Adrenal gland (tissue), 9 donors: ENCODE measurements at regions not wholly inside any gene's neighbourhood (a gene's known extent, or its start where the extent isn't known, plus 50 kb on each side); places are given as distances from the start of the nearest gene placed in this dataset.

ENCODE experiments used
- DNase-seq, 7 donors: peaks; one replicate each; pipeline ENCODE4 v3.0.0-alpha.2; 2019 to 2020
- H3K27ac ChIP-seq, 5 donors: fragments of 200-600 bp; sonication (generic) in 4 of 5; 1 replicate in 3 of 5; 2 replicates in 2 of 5; pipeline versions ENCODE4 v1.5.1 to v1.8.0; 2016 to 2020; ENCODE audit warnings: mild to moderate bottlenecking in 1 of 5
- H3K27me3 ChIP-seq: fragments of 200-600 bp; 2 replicates; pipeline ENCODE4 v1.8.0; 2021
- H3K36me3 ChIP-seq, 2 donors: fragments of 200-600 bp; replicated peaks in 1 of 2; 1 replicate in 1 of 2; 2 replicates in 1 of 2; pipeline versions ENCODE4 v1.5.1 to v1.8.0; 2018 to 2022
- H3K4me1 ChIP-seq, 2 donors: fragments of 200-600 bp; replicated peaks in 1 of 2; 1 replicate in 1 of 2; 2 replicates in 1 of 2; pipeline versions ENCODE4 v1.5.1 to v1.8.0; 2018 to 2021
- H3K4me3 ChIP-seq, 4 donors: fragments of 200-600 bp; sonication (generic) in 3 of 4; one replicate each; pipeline ENCODE4 v1.5.1; 2016 to 2018
- H3K9me3 ChIP-seq, 3 donors: fragments of 200-600 bp; sonication (generic) in 1 of 3; replicated peaks in 1 of 3; 1 replicate in 2 of 3; 2 replicates in 1 of 3; pipeline versions ENCODE4 v1.5.1 to v1.8.0; 2016 to 2021
- POLR2A ChIP-seq, 2 donors: fragments of 450-650 bp; IDR thresholded peaks; one replicate each; pipeline ENCODE4 v1.6.1; 2017; ENCODE audit warnings: antibody characterized with exemption in 2 of 2, mild to moderate bottlenecking in 2 of 2, moderate library complexity in 1 of 2
- WGBS, 4 donors: extraction: QIAGEN DNeasy Blood & Tissue Kit in 2 of 4; methylation state at CpG; one replicate each; pipeline versions ENCODE4 v1.1.5 to v1.1.7; 2013 to 2017; 5-methylcytosine and 5-hydroxymethylcytosine counted together
- intact Hi-C, 2 donors: fragments of 100-400 bp; cut with DNase I; formaldehyde crosslinking; loops; one replicate each; pipeline versions ENCODE4 v1.14.1 to v1.15.0; 2022 to 2023
- TF ChIP-seq, protein P1 (sequence below), 6 experiments: fragments of 450-650 bp in 4 of 6; fragments of 200-600 bp in 2 of 6; sonication (generic) in 1 of 6; IDR thresholded peaks; 1 replicate in 5 of 6; 2 replicates in 1 of 6; pipeline versions ENCODE4 v1.5.1 to v1.8.0; 2016 to 2021; ENCODE audit warnings: antibody characterized with exemption in 6 of 6, mild to moderate bottlenecking in 2 of 6, moderate library complexity in 1 of 6
- donor health status: healthy with polysubstance abuse.
- donor health status: Bipolar disorder and iron deficiency.
- donor health status: DM: yes; HTN: yes; CAD: no.
- donor health status: DM: no; HTN: no; CAD: no.
- donor health status: DM: no; HTN: no; CAD: no.

GRCh38 chr13:79918620-79919019 is 422.3 kb downstream of the SPRY2 start:
- no peaks in the 10 kb centered on the region for H3K9me3 ChIP-seq
- H3K4me1 ChIP-seq, result no peaks in the 10 kb centered on the region
- WGBS, 4 donors, result 63 to 78% (median 67%) methylated on average over 3 of the region's 3 CpGs
- no peaks in the 10 kb centered on the region for H3K36me3 ChIP-seq
- intact Hi-C loops, result no loop called here
- H3K27me3 ChIP-seq, result no peaks in the 10 kb centered on the region
- DNase-seq, result no peak
- no peak overlapping the region for H3K27ac ChIP-seq
- TF ChIP-seq POLR2A (IDR thresholded peaks at IDR 0.05), result no peak
- TF ChIP-seq, protein P1, sequence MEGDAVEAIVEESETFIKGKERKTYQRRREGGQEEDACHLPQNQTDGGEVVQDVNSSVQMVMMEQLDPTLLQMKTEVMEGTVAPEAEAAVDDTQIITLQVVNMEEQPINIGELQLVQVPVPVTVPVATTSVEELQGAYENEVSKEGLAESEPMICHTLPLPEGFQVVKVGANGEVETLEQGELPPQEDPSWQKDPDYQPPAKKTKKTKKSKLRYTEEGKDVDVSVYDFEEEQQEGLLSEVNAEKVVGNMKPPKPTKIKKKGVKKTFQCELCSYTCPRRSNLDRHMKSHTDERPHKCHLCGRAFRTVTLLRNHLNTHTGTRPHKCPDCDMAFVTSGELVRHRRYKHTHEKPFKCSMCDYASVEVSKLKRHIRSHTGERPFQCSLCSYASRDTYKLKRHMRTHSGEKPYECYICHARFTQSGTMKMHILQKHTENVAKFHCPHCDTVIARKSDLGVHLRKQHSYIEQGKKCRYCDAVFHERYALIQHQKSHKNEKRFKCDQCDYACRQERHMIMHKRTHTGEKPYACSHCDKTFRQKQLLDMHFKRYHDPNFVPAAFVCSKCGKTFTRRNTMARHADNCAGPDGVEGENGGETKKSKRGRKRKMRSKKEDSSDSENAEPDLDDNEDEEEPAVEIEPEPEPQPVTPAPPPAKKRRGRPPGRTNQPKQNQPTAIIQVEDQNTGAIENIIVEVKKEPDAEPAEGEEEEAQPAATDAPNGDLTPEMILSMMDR (IDR thresholded peaks at IDR 0.05), result no peak
- H3K4me3 ChIP-seq, result no peak overlapping the region

GRCh38 chr13:79917628-79918027 is 423.3 kb downstream of the SPRY2 start:
- H3K9me3 ChIP-seq, result no peaks in the 10 kb centered on the region
- TF ChIP-seq, protein P1 (IDR thresholded peaks at IDR 0.05), result no peak
- TF ChIP-seq POLR2A (IDR thresholded peaks at IDR 0.05), result no peak
- intact Hi-C loops, result no loop called here
- no peak for DNase-seq
- H3K27me3 ChIP-seq, result no peaks in the 10 kb centered on the region
- no peak overlapping the region for H3K27ac ChIP-seq
- H3K4me3 ChIP-seq, result no peak overlapping the region
- no peaks in the 10 kb centered on the region for H3K4me1 ChIP-seq
- no peaks in the 10 kb centered on the region for H3K36me3 ChIP-seq
- 92 to 99% (median 94%) methylated on average over 3 of the region's 3 CpGs for WGBS, 4 donors

- no peaks in the 10 kb centered on the region for H3K27me3 ChIP-seq
- no peak overlapping the region for H3K4me3 ChIP-seq
- H3K27ac ChIP-seq, result no peak overlapping the region
- 63 to 76% (median 71%) methylated on average over 7 of the region's 7 CpGs for WGBS, 4 donors
- H3K36me3 ChIP-seq, result no peaks in the 10 kb centered on the region
- TF ChIP-seq, protein P1 (IDR thresholded peaks at IDR 0.05), result no peak
- no peak for TF ChIP-seq POLR2A (IDR thresholded peaks at IDR 0.05)
- H3K4me1 ChIP-seq, result no peaks in the 10 kb centered on the region
- intact Hi-C loops, result no loop called here
- DNase-seq, result no peak
- H3K9me3 ChIP-seq, result no peaks in the 10 kb centered on the region
Measured at GRCh38 chr13:79915114-79915811, 425.7 kb downstream of the SPRY2 start.

GRCh38 chr13:79913141-79913827 is 427.6 kb downstream of the SPRY2 start:
- Histone ChIP-seq H3K27ac (no peak overlapping the region), H3K27me3 (no peaks in the 10 kb centered on the region), H3K9me3 (no peaks in the 10 kb centered on the region), H3K36me3 (no peaks in the 10 kb centered on the region), H3K4me3 (no peak overlapping the region), H3K4me1 (no peaks in the 10 kb centered on the region)
- TF ChIP-seq, protein P1 (IDR thresholded peaks at IDR 0.05), result no peak
- no peak for TF ChIP-seq POLR2A (IDR thresholded peaks at IDR 0.05)
- DNase-seq, result no peak
- 92 to 100% (median 94%) methylated on average over 1 of the region's 1 CpG for WGBS, 4 donors
- intact Hi-C loops, result no loop called here
